Memory B cell (primary cell): ENCODE measurements at regions not wholly inside any gene's neighbourhood (a gene's known extent, or its start where the extent isn't known, plus 50 kb on each side); places are given as distances from the start of the nearest gene placed in this dataset.
"Not testable (repeated sequence)": the region's sequence is repeated elsewhere in the genome, so short reads cannot be mapped to it uniquely, and the experiment has no call there.

Experiments
- ATAC-seq: fragments of 150-1000 bp; cut with Tn5 transposase; 2 replicates; pipeline ENCODE4 v1.10.0; 2021; ENCODE audit warnings: low read depth, mild to moderate bottlenecking, moderate library complexity
- DNase-seq, 2 donors: peaks; one replicate each; pipeline ENCODE4 v3.0.0; 2022; ENCODE audit warnings: low spot score in 2 of 2
- H3K27ac Mint-ChIP-seq: one replicate; pipeline ENCODE4 v1.8.0; 2022; ENCODE audit warnings: mild to moderate bottlenecking, moderate library complexity, mixed read lengths
- H3K27me3 Mint-ChIP-seq: one replicate; pipeline ENCODE4 v1.8.0; 2022; ENCODE audit warnings: mixed read lengths
- H3K36me3 Mint-ChIP-seq: one replicate; pipeline ENCODE4 v1.8.0; 2022; ENCODE audit warnings: mild to moderate bottlenecking, mixed read lengths
- H3K4me1 Mint-ChIP-seq: one replicate; pipeline ENCODE4 v1.8.0; 2022; ENCODE audit warnings: mixed read lengths
- H3K4me3 Mint-ChIP-seq: one replicate; pipeline ENCODE4 v1.8.0; 2022; ENCODE audit warnings: mild to moderate bottlenecking, moderate library complexity, mixed read lengths
- H3K9me3 Mint-ChIP-seq: one replicate; pipeline ENCODE4 v1.8.0; 2022; ENCODE audit warnings: mixed read lengths

DNA sequence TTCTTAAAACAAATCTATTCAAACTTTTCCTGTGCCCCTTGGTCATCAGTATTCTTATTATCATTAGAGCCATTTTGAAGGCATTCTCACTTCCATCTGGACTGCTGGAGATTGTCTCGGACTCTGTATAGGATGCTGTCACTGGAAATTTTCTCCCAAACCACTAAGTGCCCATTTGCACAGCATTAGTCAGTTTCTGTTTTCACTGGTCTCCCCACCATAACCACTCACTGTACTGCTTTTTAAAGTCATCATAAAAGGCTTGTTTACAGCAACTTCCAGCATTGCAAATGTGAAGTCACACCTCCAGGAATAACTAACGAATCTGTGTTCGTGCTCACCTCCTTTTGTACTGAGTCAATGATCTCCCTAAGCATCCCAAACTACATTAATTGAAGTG lies 150.9 kb upstream of the SERTAD2 start:
- Mint-ChIP-seq H3K36me3 (peaks cover 2% of the 10 kb centered on the region), H3K27me3 (no peaks in the 10 kb centered on the region), H3K9me3 (no peaks in the 10 kb centered on the region), H3K4me3 (no peak overlapping the region), H3K27ac (no peak overlapping the region), H3K4me1 (peaks cover 12% of the 10 kb centered on the region)
- DNase-seq (no peak), ATAC-seq (no peak)

DNA sequence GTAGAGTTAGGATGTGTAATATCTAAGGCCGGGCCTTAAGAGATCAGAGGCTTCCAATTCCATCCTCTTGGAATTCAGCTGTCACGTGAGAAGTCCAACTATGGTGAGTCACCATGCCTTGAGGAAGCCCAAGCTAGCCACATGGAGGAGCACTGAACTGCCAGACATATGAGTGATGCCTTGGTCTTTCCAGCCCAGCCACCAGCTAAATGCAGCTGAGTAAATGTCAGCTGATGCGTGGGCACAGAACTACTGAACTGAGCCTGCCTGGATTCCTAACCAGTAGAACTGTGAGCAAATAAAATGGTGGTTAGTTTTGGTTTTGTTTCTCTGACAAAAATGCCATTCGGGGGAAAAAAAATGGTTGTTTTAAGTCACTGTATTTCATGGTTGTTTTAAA lies 153.7 kb upstream of the SERTAD2 start:
- Mint-ChIP-seq H3K36me3 (peaks cover 2% of the 10 kb centered on the region), H3K27me3 (no peaks in the 10 kb centered on the region), H3K4me3 (no peak overlapping the region), H3K9me3 (no peaks in the 10 kb centered on the region), H3K27ac (no peak overlapping the region), H3K4me1 (peaks cover 17% of the 10 kb centered on the region)
- DNase-seq (no peak), ATAC-seq (peak; percentile 43)

DNA sequence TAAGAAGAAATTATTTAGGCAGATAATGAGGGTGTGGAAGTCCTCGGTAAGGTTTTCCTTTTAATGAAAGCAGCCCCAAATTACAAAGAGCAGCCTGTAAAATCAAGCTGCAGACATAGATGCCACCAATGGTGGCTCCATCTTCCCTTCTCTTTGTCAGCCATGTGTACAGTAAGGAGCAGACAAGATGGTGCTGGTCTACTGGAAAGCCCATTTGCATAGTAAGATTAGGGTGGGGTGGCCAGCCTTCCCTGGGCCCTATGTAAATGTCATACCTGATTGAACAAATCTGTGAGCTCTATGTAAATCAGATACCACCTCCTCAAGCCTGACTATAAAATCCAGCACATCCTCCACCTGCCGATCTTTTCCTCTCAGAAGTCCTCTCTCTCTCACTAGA lies 154.4 kb upstream of the SERTAD2 start:
- no peak for DNase-seq
- Mint-ChIP-seq H3K36me3 (peaks cover 2% of the 10 kb centered on the region), H3K27ac (no peak overlapping the region), H3K4me1 (peaks cover 17% of the 10 kb centered on the region), H3K27me3 (no peaks in the 10 kb centered on the region), H3K4me3 (no peak overlapping the region), H3K9me3 (no peaks in the 10 kb centered on the region)
- no peak for ATAC-seq

DNA sequence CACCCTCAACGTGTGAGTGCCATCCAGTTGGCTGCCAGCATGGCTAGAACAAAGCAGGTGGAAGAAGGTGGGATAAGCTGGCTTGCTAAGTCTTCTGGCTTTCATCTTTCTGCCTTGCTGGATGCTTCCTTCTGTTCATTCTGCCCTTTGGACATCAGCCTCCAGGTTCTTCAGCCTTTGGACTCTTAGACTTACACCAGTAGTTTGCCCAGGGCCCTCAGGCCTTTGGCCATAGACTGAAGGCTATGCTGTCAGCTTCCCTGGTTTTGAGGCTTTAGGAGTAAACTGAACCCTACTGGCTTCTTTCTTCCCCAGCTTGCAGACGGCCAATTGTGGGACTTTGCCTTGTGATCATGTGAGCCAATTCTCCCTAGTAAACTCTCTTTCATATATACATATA lies 155.0 kb upstream of the SERTAD2 start:
- Mint-ChIP-seq H3K4me3 (no peak overlapping the region), H3K27me3 (no peaks in the 10 kb centered on the region), H3K9me3 (no peaks in the 10 kb centered on the region), H3K36me3 (peaks cover 2% of the 10 kb centered on the region), H3K4me1 (peaks cover 17% of the 10 kb centered on the region), H3K27ac (no peak overlapping the region)
- no peak for ATAC-seq
- no peak for DNase-seq

DNA sequence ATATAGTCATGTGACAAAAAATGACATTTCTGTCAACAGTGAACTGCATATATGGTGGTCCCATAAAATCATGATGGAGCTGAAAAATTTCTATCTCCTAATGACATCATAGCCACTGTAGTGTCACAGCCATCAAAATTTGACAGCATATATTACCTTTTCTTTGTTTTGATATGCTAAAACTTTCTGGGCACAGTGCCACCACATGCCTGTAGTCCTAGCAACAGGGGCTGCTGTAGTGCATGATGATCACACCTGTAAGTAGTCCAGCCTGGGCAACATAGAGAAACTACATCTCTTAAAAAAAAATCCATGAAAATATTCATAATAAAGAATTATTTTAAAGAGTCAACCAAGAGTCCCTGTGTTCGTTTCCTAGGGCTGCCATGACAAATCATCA lies 155.5 kb upstream of the SERTAD2 start:
- H3K9me3 Mint-ChIP-seq = no peaks in the 10 kb centered on the region
- H3K27ac Mint-ChIP-seq = no peak overlapping the region
- peaks cover 17% of the 10 kb centered on the region for H3K4me1 Mint-ChIP-seq
- H3K27me3 Mint-ChIP-seq = no peaks in the 10 kb centered on the region
- no peak overlapping the region for H3K4me3 Mint-ChIP-seq
- ATAC-seq (no peak), DNase-seq (no peak)
- peaks cover 2% of the 10 kb centered on the region for H3K36me3 Mint-ChIP-seq

DNA sequence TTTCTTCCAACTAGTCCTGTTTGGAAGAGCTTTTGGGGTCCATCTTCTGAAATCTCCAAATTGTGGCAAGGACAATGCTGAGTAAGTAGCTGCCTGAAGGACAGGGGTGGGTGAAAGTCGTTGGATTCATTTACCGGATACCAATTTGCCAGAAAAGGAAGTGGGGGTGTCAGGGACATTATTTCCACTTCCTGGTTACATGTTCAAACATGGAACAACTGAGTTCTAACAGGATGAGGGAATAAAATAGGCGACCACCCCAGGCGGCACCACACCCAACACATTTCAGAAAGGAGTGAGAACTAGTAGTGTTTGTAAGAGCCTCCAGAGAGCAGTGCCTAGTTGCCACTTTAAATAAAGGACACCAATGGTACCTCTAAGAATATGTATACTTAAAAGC lies 158.6 kb upstream of the SERTAD2 start:
- no peak overlapping the region for H3K27ac Mint-ChIP-seq
- DNase-seq (no peak), ATAC-seq (no peak)
- no peaks in the 10 kb centered on the region for H3K9me3 Mint-ChIP-seq
- H3K4me1 Mint-ChIP-seq = peaks cover 17% of the 10 kb centered on the region
- H3K4me3 Mint-ChIP-seq = no peak overlapping the region
- H3K36me3 Mint-ChIP-seq = peaks cover 2% of the 10 kb centered on the region
- no peaks in the 10 kb centered on the region for H3K27me3 Mint-ChIP-seq

DNA sequence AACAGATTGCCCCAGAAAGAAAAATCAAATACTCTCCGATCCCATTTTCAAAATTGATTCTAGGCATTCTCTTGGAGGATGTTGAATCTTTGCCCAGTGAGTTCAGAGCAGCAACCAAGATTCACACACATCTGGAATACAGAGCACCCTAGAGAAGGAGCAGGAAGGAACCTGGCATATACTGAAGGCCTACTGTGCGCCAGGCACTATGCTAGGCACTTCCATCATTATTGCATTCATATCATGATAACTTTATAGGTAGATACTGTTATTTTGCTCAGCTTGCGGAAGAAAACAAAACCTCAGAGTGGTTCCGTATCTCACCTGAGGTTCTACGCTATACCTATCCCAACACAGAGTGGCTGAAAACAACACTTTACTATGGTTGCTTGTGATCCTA lies 160.3 kb upstream of the SERTAD2 start:
- DNase-seq (no peak), ATAC-seq (no peak)
- H3K27ac Mint-ChIP-seq = no peak overlapping the region
- H3K27me3 Mint-ChIP-seq = no peaks in the 10 kb centered on the region
- no peaks in the 10 kb centered on the region for H3K36me3 Mint-ChIP-seq
- no peak overlapping the region for H3K4me3 Mint-ChIP-seq
- H3K4me1 Mint-ChIP-seq = peaks cover 11% of the 10 kb centered on the region
- no peaks in the 10 kb centered on the region for H3K9me3 Mint-ChIP-seq

DNA sequence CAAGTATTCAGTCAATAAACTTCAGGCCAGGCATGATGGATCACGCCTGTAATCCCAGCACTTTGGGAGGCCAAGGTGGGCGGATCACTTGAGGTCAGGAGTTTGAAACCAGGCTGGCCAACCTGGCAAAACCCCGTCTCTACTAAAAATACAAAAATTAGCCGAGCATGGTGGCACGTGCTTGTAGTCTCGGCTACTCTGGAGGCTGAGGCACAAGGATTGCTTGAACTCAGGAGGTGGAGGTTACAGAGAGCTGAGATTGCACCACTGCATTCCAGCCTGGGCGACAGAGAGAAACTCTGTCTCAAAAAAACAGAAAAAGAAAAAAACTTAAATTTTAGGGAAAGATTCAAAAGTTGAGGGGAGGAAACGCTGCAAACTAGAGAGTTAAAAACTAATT lies 162.8 kb upstream of the SERTAD2 start:
- H3K27me3 Mint-ChIP-seq, ATAC-seq, DNase-seq, H3K27ac Mint-ChIP-seq, H3K36me3 Mint-ChIP-seq, H3K4me3 Mint-ChIP-seq, H3K9me3 Mint-ChIP-seq: not testable (repeated sequence)
- H3K4me1 Mint-ChIP-seq = peaks cover 27% of the 10 kb centered on the region

DNA sequence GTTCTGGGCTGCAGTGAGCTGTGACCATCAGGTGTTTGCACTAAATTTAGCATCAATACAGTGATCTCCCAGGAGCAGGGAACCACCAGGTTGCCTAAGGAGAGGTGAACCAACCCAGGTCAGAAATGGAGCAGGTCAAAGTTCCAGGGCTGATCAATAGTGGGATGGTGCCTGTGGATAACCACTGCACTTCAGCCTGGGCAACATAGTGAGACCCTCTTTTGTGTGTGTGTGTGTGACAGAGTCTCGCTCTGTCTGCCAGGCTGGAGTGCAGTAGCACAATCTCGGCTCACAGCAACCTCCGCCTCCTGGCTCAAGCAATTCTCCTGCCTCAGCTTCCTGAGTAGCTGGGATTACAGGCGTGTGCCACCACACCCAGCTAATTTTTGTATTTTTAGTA lies 163.7 kb upstream of the SERTAD2 start:
- peaks cover 28% of the 10 kb centered on the region for H3K4me1 Mint-ChIP-seq
- no peaks in the 10 kb centered on the region for H3K27me3 Mint-ChIP-seq
- H3K4me3 Mint-ChIP-seq = no peak overlapping the region
- no peak overlapping the region for H3K27ac Mint-ChIP-seq
- no peaks in the 10 kb centered on the region for H3K9me3 Mint-ChIP-seq
- ATAC-seq (no peak), DNase-seq (no peak)
- no peaks in the 10 kb centered on the region for H3K36me3 Mint-ChIP-seq

DNA sequence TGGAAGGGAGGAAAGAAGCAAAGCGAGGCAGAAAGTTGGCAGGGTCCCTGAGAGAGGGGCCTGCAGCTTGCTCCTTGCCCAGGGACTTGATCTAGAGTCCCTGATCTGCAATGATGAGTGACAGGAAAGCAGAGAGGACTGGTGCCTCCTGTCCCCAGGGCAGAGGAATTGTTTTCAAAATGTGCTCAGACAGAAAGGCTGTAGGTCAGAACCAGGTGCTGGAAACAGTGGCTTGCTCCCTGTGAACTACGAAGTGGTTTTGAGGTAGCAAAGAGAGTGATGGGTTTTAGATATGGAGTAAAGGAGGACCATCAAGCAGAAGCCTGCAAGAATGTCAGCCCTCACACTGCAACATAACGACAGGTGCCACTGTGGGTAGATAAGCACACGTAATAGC lies 164.9 kb upstream of the SERTAD2 start:
- no peaks in the 10 kb centered on the region for H3K9me3 Mint-ChIP-seq
- no peaks in the 10 kb centered on the region for H3K27me3 Mint-ChIP-seq
- no peak for ATAC-seq
- H3K4me3 Mint-ChIP-seq = no peak overlapping the region
- peaks cover 32% of the 10 kb centered on the region for H3K4me1 Mint-ChIP-seq
- no peaks in the 10 kb centered on the region for H3K36me3 Mint-ChIP-seq
- no peak for DNase-seq
- H3K27ac Mint-ChIP-seq = peak overlapping the region; percentile 96

DNA sequence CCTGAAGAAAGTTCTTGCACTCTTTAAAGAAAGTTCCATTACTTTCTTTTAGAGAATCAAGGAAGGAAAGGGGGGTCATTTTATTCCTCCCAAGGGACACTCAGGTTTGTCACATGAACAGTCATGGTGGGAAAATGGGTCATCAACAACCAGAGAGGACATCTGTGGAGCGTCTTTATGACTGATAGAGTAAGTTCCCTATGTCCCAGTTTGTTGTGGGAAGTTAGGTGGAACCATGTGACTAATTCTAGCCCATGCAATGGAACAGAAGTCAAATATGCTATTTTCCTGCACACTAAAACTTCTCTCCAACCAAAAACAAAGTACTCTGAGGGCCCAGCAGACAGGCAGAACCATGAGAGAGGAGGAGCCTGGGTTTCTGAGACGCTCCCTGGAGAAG lies 165.6 kb upstream of the SERTAD2 start:
- peak overlapping the region; percentile 96 for H3K27ac Mint-ChIP-seq
- DNase-seq = no peak
- ATAC-seq = no peak
- H3K4me1 Mint-ChIP-seq = peaks cover 32% of the 10 kb centered on the region
- H3K36me3 Mint-ChIP-seq = no peaks in the 10 kb centered on the region
- no peaks in the 10 kb centered on the region for H3K27me3 Mint-ChIP-seq
- H3K4me3 Mint-ChIP-seq = peak overlapping the region; percentile 59
- H3K9me3 Mint-ChIP-seq = no peaks in the 10 kb centered on the region

DNA sequence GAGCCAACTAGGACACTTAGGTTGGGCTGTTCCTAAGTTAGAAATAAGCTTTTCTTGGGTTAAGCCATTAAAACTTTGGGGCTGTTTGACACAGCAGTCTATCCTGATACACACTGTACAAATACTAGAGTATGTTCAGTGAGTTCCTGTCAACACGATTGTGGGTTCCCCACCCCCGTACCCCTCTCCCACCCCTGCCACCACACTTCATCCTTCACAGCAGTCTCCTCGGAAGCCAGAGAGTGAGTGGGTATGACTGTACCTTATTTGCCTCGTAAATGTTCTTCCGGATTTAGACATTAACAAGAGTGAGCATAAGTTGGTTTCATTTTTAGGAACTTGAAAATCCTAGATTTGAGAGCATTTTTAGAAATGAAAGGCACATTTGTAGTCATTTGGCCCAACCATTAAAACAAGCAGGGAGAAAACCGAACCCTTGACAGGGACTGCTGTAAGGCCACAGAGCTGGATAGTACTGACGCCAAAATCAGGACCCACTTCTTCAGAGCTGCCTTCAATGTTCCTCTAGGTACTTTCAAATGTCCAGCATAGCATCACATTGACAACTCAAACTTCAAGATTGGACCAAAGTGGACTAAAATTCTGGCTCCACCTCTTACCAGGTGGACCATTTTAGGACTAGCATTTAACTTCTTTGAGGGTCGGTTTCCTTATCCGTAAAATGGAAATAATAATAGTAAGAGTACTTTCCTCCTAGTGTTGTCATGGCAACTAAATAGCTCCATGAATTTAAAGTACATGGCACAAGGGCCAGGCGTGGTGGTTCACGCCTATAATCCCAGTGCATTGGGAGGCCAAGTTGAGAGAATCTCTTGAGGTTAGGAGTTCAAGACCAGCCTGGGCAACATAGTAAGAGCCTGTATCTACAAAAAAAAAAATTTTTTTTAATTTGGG lies 166.3 kb upstream of the SERTAD2 start:
- H3K27me3 Mint-ChIP-seq = no peaks in the 10 kb centered on the region
- peak in 1 of 2 donors; percentile 22 for DNase-seq
- no peaks in the 10 kb centered on the region for H3K36me3 Mint-ChIP-seq
- ATAC-seq = peak; percentile 87
- H3K4me3 Mint-ChIP-seq = peak overlapping the region; percentile 59
- no peaks in the 10 kb centered on the region for H3K9me3 Mint-ChIP-seq
- H3K4me1 Mint-ChIP-seq = peaks cover 36% of the 10 kb centered on the region
- peak overlapping the region; percentile 96 for H3K27ac Mint-ChIP-seq

DNA sequence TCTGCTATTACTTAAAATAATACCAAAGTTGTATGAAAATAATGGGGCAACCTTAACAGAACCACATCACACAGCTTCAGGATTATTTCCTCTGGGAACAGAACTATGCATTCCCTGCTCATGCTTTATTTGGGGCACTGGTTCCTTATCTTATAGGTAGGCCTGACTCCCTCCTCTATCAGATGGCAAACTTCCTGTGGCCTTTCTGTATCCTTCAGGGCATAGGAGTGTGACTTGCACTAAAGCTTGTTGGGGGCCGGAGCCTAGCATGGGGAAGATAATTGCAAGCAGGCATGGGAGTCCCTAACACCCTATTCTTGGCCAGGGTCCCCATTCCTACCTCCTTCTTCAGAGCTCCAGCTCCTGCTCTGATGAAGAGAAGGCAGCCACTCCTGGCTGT lies 167.2 kb upstream of the SERTAD2 start:
- Mint-ChIP-seq H3K4me3 (no peak overlapping the region), H3K4me1 (peaks cover 43% of the 10 kb centered on the region), H3K9me3 (no peaks in the 10 kb centered on the region), H3K27ac (peak overlapping the region; percentile 96), H3K27me3 (no peaks in the 10 kb centered on the region), H3K36me3 (no peaks in the 10 kb centered on the region)
- DNase-seq (no peak), ATAC-seq (peak; percentile 5)

DNA sequence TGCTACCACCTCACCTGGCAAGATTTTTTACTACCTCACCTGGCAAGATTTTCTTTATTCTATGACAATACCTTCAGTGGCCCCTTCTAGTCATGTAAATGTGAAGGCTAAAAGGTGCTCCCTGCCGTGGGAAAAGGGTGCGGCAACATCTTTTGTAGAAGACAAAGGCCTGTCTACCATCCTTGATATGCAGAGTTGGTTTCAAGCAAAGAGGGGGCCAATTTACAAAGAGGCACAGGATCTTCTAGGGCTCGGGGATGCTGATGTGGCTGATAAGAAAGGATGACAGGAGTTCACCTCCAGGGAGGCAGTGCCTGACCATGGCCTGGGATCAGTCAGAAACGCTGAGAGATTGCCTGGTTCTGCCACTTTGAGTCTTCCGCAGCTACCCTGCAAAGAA lies 165.4 kb upstream of the SLC1A4 start:
- Mint-ChIP-seq H3K36me3 (no peaks in the 10 kb centered on the region), H3K4me3 (no peak overlapping the region), H3K27me3 (no peaks in the 10 kb centered on the region), H3K27ac (peak overlapping the region; percentile 29), H3K9me3 (no peaks in the 10 kb centered on the region), H3K4me1 (peaks cover 43% of the 10 kb centered on the region)
- no peak for DNase-seq
- no peak for ATAC-seq
